Fibroblast of lung (primary cell): ENCODE measurements at regions not wholly inside any gene's neighbourhood (a gene's known extent, or its start where the extent isn't known, plus 50 kb on each side); places are given as distances from the start of the nearest gene placed in this dataset.

ENCODE experiments used
- CTCF ChIP-seq, 2 donors: IDR thresholded peaks in 1 of 2; conservative IDR thresholded peaks in 1 of 2; 1 replicate in 1 of 2; 2 replicates in 1 of 2; pipeline ENCODE4 v1.5.1; 2011 to 2012; ENCODE audit warnings: low read length in 2 of 2, control low read depth in 1 of 2, inconsistent platforms in 1 of 2, low read depth in 1 of 2, mild to moderate bottlenecking in 1 of 2
- EZH2 ChIP-seq: IDR thresholded peaks from 2 replicates; pipeline ENCODE4 v1.5.1; 2012; ENCODE audit warnings: low read length, control low read depth, mild to moderate bottlenecking; ENCODE audit errors: missing control alignments

GRCh38 chr2:11912980-11913379, 166.5 kb downstream of the LPIN1 start:
- TF ChIP-seq CTCF (conservative IDR thresholded peaks at IDR 0.05 in 1 of 2, IDR thresholded peaks at IDR 0.05 in 1 of 2; ENCODE audit: low read depth in 1 of 2, low read length in 2 of 2) (no peak), EZH2 (no peak)
